Lower leg skin (tissue), 4 donors: ENCODE measurements at regions not wholly inside any gene's neighbourhood (a gene's known extent, or its start where the extent isn't known, plus 50 kb on each side); places are given as distances from the start of the nearest gene placed in this dataset.
"Not testable (repeated sequence)": the region's sequence is repeated elsewhere in the genome, so short reads cannot be mapped to it uniquely, and the experiment has no call there.

Source experiments
- DNase-seq, 2 donors: peaks; one replicate each; pipeline ENCODE4 v3.0.0-alpha.2; 2019; ENCODE audit warnings: low spot score in 2 of 2
- H3K4me3 ChIP-seq: fragments of 200-600 bp; sonication (generic); 2 replicates; pipeline ENCODE4 v1.5.1; 2017; ENCODE audit warnings: mild to moderate bottlenecking, low read depth; ENCODE audit not compliant: poor library complexity, severe bottlenecking
- POLR2A ChIP-seq, 2 donors: fragments of 450-650 bp; IDR thresholded peaks; one replicate each; pipeline ENCODE4 v1.6.1; 2016 to 2017; ENCODE audit warnings: antibody characterized with exemption in 2 of 2, mild to moderate bottlenecking in 1 of 2, moderate library complexity in 1 of 2
- WGBS, 2 donors: methylation state at CpG; one replicate each; pipeline ENCODE4 v1.1.5; 2018; 5-methylcytosine and 5-hydroxymethylcytosine counted together
- intact Hi-C: fragments of 100-400 bp; cut with DNase I; formaldehyde crosslinking; loops from one replicate; pipeline ENCODE4 v1.15.0; 2023; ENCODE audit warnings: low total_unique reads
- TF ChIP-seq, protein P1 (sequence below), 3 donors: fragments of 450-650 bp; IDR thresholded peaks; one replicate each; pipeline ENCODE4 v1.5.1; 2016; ENCODE audit warnings: antibody characterized with exemption in 3 of 3, mild to moderate bottlenecking in 3 of 3, moderate library complexity in 2 of 3

DNA sequence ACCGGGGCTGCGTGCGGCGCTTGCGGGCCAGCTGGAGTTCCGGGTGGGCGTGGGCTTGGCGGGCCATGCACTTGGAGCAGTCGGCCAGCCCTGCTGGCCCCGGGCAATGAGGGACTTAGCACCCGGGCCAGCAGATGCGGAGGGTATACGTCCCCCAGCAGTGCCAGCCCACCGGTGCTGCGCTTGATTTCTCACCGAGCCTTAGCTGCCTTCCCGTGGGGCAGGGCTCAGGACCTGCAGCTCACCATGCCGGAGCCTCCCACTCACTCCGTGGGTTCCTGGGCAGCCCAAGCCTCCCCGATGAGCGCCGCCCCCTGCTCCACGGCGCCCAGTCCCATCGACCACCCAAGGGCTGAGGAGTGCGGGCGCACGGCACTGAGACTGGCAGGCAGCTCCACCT lies 51.4 kb upstream of the INPP4B start:
- DNase-seq, H3K4me3 ChIP-seq, intact Hi-C loops: not testable (repeated sequence)
- WGBS, 2 donors, result 89 to 95% methylated on average over 19 to 27 of the region's 28 CpGs

DNA sequence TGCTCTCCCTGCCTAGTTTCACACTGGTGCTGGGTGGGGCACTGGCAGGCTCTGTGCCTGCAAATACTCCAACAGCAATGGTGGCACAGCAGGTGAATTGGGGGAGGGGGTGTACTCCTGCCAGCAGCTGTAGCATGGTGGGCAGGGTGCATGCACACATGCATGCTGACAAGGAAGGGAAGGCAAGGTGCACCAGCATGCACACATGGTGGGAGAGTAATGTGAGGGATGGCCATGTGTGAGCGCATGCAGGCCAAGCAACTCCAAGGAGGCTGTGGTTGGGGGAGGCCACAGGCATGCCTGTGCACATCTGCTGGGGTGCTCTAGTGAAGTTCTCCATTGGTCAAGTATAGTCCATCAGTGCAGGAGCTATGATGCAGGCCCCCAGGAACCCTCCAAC lies 54.5 kb upstream of the INPP4B start:
- no peak for DNase-seq
- no peak overlapping the region for H3K4me3 ChIP-seq
- TF ChIP-seq, protein P1, sequence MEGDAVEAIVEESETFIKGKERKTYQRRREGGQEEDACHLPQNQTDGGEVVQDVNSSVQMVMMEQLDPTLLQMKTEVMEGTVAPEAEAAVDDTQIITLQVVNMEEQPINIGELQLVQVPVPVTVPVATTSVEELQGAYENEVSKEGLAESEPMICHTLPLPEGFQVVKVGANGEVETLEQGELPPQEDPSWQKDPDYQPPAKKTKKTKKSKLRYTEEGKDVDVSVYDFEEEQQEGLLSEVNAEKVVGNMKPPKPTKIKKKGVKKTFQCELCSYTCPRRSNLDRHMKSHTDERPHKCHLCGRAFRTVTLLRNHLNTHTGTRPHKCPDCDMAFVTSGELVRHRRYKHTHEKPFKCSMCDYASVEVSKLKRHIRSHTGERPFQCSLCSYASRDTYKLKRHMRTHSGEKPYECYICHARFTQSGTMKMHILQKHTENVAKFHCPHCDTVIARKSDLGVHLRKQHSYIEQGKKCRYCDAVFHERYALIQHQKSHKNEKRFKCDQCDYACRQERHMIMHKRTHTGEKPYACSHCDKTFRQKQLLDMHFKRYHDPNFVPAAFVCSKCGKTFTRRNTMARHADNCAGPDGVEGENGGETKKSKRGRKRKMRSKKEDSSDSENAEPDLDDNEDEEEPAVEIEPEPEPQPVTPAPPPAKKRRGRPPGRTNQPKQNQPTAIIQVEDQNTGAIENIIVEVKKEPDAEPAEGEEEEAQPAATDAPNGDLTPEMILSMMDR (IDR thresholded peaks at IDR 0.05), result no peak
- intact Hi-C loops, result no loop called here
- WGBS, 2 donors, result 100% methylated on average over 1 of the region's 1 CpG

DNA sequence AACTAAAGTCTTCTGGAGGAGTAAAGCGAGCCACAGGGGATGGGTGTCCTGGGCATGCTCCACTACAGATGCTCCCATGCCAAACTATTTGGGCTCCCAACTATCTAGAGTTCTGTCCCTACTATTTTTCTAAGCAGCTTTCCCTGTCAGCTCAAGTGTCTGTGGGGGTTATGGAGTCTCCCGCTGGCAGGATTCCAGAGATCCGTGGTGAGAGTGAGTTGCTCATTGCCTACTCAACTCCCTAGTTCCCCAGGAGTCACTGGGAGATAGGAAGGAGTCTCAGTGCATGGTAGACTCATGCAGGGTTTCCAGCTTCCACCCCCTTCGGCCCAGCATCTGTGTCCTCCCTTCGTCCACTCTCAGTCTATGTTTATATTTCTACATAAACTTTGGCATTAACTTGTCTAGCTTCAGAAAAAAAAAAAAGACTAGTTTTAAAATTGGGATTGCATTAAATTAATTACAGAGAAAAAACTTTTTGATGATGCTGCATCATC lies 55.1 kb upstream of the INPP4B start:
- intact Hi-C loops, result no loop called here
- TF ChIP-seq, protein P1 (IDR thresholded peaks at IDR 0.05), result no peak
- no peak for TF ChIP-seq POLR2A (IDR thresholded peaks at IDR 0.05)
- H3K4me3 ChIP-seq, result no peak overlapping the region
- WGBS, 2 donors, result 73 to 79% methylated on average over 5 of the region's 5 CpGs
- no peak for DNase-seq

DNA sequence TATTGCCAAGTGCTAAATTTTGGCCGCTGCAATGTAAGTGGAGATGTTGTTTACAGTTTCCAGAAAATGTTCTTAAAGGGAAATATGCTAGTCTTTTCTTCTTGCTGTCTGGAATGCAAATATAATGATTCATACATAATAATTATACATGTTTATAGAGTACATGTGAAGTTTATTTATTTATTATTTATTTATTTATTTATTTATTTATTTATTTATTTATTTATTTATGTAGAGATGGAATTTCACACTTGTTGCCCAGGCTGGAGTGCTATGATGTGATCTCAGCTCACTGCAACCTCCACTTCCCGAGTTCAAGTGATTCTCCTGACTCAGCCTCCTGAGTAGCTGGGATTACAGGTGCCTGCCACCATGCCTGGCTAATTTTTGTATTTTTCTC lies 57.5 kb upstream of the INPP4B start:
- DNase-seq, H3K4me3 ChIP-seq, intact Hi-C loops: not testable (repeated sequence)
- WGBS, 2 donors, result 77 to 81% methylated on average over 2 of the region's 2 CpGs

DNA sequence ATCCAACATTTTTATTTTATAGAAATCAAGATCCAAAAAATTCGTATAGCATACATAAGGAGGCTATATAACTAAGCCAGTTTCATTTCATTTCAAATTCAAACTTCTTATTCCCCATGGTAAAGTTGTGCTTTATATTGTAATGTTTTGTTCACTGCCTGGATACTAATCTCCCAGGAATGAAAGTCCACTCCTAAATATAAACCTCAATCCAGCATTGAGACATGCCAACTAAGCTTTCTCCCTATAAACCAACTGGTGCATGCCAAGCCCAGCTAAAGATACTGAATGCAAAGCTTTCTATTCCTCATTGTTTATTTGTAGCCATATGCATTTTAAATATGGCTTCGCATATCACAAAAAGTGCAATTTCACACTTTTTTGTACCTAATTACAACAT lies 63.8 kb upstream of the INPP4B start:
- no peak for DNase-seq
- TF ChIP-seq, protein P1 (IDR thresholded peaks at IDR 0.05), result no peak
- TF ChIP-seq POLR2A (IDR thresholded peaks at IDR 0.05), result no peak
- 78 to 79% methylated on average over 2 of the region's 2 CpGs for WGBS, 2 donors
- H3K4me3 ChIP-seq, result no peak overlapping the region
- intact Hi-C loops, result no loop called here

DNA sequence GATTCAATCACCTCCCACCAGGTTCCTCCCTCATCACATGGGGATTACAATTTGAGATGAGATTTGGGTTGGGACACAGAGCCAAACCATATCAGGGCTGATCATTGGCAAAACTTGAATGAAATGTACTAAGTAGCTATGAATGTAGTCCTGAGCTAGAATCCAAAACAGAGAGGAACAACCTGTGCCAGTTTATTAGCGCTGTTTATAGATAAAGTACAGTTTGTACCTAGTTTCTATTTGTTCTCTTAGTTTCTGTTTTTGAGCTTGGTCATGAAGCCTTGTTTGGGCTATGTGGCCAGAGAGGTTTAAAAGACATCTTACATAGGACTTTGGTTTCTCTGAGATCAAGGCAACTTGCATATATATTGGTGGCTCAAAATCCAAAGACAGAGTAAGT lies 66.9 kb upstream of the INPP4B start:
- WGBS, 2 donors, result 93 to 98% methylated on average over 1 of the region's 1 CpG
- intact Hi-C loops, result no loop called here
- TF ChIP-seq POLR2A (IDR thresholded peaks at IDR 0.05), result no peak
- TF ChIP-seq, protein P1 (IDR thresholded peaks at IDR 0.05), result no peak
- H3K4me3 ChIP-seq, result no peak overlapping the region
- no peak for DNase-seq

DNA sequence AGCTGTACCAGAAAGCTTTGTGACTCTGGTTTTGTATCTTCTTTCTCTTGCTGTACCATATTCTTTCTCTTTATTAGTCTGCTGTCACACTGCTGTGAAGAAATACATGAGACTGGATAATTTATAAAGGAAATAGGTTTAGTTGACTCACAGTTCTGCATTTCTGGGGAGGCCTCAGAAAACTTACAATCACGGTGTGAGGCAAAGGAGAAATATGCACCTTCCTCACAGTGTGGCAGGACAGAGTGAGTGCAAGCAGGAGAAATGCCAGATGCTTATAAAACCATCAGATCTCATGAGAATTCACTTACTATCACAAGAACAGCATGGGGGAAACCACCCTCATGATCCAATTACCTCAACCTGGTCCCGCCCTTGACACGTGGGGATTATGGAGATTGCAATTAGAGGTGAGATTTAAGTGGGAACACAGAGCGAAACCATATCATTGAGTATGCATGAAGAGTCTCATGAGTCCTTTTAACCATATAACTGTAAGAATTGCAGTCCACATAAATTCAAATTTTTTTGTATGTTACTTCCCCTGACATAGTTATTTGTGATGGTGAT lies 67.4 kb upstream of the INPP4B start:
- TF ChIP-seq POLR2A (IDR thresholded peaks at IDR 0.05), result no peak
- TF ChIP-seq, protein P1 (IDR thresholded peaks at IDR 0.05), result no peak
- intact Hi-C loops, result no loop called here
- WGBS, 2 donors, result 80 to 83% methylated on average over 4 of the region's 4 CpGs
- H3K4me3 ChIP-seq, result no peak overlapping the region
- no peak for DNase-seq
